GM12801 (cell line): ENCODE measurements at regions not wholly inside any gene's neighbourhood (a gene's known extent, or its start where the extent isn't known, plus 50 kb on each side); places are given as distances from the start of the nearest gene placed in this dataset.

ENCODE experiments used
- TF ChIP-seq, protein P1 (sequence below): IDR thresholded peaks from one replicate; pipeline ENCODE4 v1.5.1; 2011; ENCODE audit warnings: control low read depth; ENCODE audit not compliant: insufficient read length; ENCODE audit errors: extremely low read depth

DNA sequence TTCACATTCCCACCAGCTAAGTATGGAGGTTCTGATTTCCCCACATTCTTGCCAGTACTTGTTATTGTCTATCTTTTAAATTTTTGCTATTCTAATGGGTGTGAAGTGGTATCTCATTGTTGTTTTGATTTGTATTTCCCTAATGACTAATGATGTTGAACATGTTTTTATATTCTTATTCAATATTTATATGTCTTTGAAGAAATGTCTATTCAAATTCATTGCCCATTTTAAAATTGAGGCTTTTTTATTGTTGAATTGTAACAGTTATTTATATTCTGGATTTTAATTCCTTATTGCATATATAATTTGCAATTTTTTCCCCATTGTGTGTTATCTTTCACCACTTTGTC lies 255.3 kb downstream of the EDEM1 start:
- TF ChIP-seq, protein P1, sequence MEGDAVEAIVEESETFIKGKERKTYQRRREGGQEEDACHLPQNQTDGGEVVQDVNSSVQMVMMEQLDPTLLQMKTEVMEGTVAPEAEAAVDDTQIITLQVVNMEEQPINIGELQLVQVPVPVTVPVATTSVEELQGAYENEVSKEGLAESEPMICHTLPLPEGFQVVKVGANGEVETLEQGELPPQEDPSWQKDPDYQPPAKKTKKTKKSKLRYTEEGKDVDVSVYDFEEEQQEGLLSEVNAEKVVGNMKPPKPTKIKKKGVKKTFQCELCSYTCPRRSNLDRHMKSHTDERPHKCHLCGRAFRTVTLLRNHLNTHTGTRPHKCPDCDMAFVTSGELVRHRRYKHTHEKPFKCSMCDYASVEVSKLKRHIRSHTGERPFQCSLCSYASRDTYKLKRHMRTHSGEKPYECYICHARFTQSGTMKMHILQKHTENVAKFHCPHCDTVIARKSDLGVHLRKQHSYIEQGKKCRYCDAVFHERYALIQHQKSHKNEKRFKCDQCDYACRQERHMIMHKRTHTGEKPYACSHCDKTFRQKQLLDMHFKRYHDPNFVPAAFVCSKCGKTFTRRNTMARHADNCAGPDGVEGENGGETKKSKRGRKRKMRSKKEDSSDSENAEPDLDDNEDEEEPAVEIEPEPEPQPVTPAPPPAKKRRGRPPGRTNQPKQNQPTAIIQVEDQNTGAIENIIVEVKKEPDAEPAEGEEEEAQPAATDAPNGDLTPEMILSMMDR, result no peak

DNA sequence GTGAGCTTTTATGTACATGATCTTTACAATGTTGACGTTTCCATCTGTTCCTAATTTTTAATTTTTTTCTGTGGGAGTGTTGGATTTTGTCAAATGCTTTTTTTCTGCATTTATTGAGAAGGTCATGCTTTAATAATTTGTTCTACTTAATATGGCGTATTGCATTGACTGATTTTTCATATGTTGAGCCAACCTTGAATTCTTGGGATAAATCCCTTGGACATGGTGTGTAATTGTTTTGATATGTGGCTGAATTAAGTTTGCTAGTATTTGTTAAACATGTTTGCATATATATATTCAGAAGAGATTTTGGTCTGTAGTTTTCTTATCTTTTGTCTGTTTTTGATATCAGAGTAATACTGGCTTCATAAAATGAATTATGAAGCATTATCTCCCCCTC lies 256.7 kb downstream of the EDEM1 start:
- TF ChIP-seq, protein P1, result no peak

DNA sequence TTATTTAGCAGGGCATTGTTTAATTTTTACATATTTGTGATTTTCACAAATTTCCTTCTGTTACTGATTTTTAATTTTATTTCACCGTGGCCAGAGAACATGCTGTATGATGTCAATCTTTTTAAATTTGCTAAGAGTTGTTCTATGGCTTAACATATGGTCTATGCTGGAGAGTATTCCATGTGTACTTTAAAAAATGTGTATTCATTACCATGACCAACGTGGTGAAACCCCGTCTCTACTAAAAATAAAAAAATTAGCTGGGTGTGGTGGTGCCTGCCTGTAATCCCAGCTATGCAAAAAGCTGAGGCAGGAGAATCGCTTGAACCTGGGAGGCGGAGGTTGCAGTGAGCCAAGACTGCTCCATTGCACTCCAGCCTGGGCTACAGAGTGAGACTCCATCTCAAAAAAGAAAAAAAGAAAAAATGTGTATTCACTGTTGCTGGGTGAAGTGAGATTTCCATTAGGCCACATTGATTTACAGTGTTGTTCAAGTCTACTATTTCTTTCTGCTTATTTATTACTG lies 258.2 kb downstream of the EDEM1 start:
- TF ChIP-seq, protein P1, result no peak

DNA sequence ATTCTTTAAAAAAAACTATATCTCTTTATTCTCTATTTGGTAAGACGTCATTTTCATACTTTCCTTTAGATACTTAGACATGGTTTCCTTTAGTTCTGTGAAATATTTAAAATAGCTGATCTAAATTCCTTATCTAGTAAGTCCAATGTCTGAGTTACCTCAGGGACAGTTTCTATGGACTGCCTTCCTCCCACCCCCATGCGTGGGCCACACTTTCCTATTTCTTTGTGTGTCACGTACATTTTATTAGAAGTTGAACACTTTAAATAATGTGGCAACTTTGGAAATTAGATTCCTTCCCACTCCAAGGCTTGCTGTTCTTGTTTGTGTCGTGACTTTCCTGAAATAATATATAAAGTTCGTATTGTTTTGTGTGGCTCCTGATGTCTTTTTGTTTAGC lies 260.7 kb downstream of the EDEM1 start:
- TF ChIP-seq, protein P1, result no peak

DNA sequence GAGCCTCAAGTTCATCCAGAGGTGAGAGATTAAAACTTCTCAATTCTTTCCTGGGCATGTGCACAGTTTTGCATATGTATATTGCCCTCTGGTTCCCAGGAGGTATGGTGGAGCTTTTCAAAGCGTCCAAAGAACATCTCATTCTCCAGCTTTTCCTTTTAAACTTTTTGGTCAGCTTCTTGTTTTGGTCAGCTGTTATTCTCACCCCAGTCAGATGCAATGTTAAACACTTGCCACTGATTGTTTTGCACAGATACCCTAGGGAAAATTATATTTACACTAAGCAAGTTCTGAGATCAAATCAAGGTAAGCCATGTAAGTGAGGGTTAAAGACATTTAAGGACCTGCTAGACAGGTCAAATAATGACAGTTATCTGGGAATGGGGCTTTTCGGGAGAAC lies 261.3 kb downstream of the EDEM1 start:
- TF ChIP-seq, protein P1, result no peak

DNA sequence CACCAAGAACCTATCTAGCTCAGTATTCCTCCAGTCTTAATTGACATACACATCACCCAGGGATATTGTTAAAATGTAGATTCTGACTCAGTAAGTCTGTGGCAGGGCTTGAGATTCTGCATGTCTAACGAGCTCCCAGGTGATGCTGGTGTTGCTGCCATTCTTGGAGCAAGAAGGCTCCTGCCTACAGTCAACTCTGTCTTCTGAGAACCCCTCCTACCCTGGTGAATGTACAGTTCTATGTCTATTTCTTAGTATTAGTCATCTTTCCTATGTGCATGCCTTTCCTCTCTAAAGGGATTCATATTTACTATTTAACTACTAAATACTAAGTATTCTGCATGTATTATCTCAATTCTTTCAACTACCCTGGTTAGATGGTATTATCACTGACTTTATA lies 268.7 kb downstream of the EDEM1 start:
- TF ChIP-seq, protein P1, result no peak

DNA sequence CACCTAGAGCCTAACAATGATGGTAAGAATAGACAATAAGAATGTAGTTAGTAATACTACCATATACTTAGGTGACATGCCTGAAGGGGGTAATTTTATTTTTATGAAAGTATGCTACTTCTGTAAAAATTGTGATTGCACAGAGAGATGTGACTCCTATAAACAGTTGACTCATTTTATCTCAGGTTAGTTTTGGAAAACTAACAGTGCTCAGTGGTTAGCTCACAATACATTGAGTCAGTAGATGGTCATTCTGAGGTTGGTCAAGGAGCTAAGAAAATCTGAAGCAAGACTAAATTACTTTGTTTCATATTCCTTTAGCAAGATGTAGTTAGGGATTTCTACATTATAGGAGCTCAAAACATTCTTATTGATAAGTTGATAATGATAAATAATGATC lies 271.0 kb downstream of the EDEM1 start:
- TF ChIP-seq, protein P1, result no peak

DNA sequence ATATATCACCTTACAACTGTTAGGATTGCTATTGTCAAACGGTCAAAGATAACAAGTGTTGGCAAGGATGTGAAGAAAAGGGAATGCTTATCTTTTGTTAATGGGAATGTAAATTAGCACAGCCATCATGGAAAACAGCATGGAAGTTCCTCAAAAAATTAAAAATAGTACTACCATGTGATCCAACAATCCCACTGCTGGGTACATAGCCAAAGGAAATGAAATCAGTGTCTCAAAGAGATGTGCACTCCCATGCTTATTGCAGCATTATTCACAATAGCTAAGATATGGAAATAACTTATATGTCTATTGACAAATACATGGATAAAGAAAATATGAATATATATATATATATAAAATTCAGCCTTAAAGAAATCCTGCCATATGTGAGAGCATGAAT lies 274.6 kb downstream of the EDEM1 start:
- TF ChIP-seq, protein P1, result no peak
